ENCODE measurements at regions not wholly inside any gene's neighbourhood (a gene's known extent, or its start where the extent isn't known, plus 50 kb on each side); places are given as distances from the start of the nearest gene placed in this dataset.

- H3K79me1 ChIP-seq (ENCODE audit: low read depth in 1 of 2, low read length in 2 of 2) = no peaks in the 10 kb centered on the region
- no peak overlapping the region; the same call in 1 of the 2 replicates for H2AK5ac ChIP-seq (ENCODE audit: low read depth, low read length)
- BruUV-seq (replicated peaks) = no TSS peak
- H2AK9ac ChIP-seq (replicated peaks; ENCODE audit: low read depth, low read length, poor library complexity) = no peak overlapping the region
- H4K20me1 ChIP-seq (ENCODE audit: insufficient read depth, low read length) = no peaks in the 10 kb centered on the region
- H3K14ac ChIP-seq (replicated peaks; ENCODE audit: low read depth, low read length) = no peak overlapping the region
- H4K8ac ChIP-seq (ENCODE audit: low read depth in 2 of 2, low read length in 2 of 2) = no peak overlapping the region
- no peaks in the 10 kb centered on the region; the same call in 1 of the 2 replicates for H3K9me1 ChIP-seq (ENCODE audit: insufficient read depth, low read length)
- H2BK15ac ChIP-seq (ENCODE audit: low read depth, low read length) = no peak overlapping the region
- no peak overlapping the region for H3K9ac ChIP-seq (ENCODE audit: low read depth, low read length)
- no peak overlapping the region for H3K27ac ChIP-seq (ENCODE audit: insufficient read depth, low read length)
- intact Hi-C loops (cut with micrococcal nuclease) (no loop called here), in situ Hi-C loops (cut with MboI; ENCODE audit: low sequenced_read_pairs) (no loop called here), dilution Hi-C loops (cut with HindIII; ENCODE audit: low sequenced_read_pairs, unreplicated experiment) (no loop called here)
- H3K23ac ChIP-seq (ENCODE audit: low read depth, low read length) = no peak overlapping the region
- no peak overlapping the region for H3K18ac ChIP-seq (ENCODE audit: low read depth, low read length)
- no peaks in the 10 kb centered on the region for H3K36me3 ChIP-seq (ENCODE audit: control insufficient read depth, insufficient read depth, low read length)
- TF ChIP-seq BHLHE40 (IDR thresholded peaks at IDR 0.05; ENCODE audit: low read depth, low read length) (no peak), RCOR1 (IDR thresholded peaks at IDR 0.05; ENCODE audit: insufficient replicate concordance, low read length) (no peak), NFE2L2 (IDR thresholded peaks at IDR 0.05; ENCODE audit: low read depth, low read length) (no peak), MXI1 (IDR thresholded peaks at IDR 0.05; ENCODE audit: borderline replicate concordance, low read depth, low read length) (no peak), MAZ (IDR thresholded peaks at IDR 0.05; ENCODE audit: borderline replicate concordance, low read depth, low read length) (no peak), CEBPB (IDR thresholded peaks at IDR 0.05; ENCODE audit: low read depth, low read length) (no peak), POLR2A (IDR thresholded peaks at IDR 0.05; ENCODE audit: low read depth, low read length) (no peak), USF2 (IDR thresholded peaks at IDR 0.05; ENCODE audit: low read depth, low read length) (no peak), CTCF (conservative IDR thresholded peaks at IDR 0.05; ENCODE audit: low read depth, low read length) (no peak), FOS (IDR thresholded peaks at IDR 0.05; ENCODE audit: low read depth, low read length) (no peak), CHD1 (IDR thresholded peaks at IDR 0.05; ENCODE audit: low read depth, low read length) (no peak), RAD21 (IDR thresholded peaks at IDR 0.05; ENCODE audit: low read length) (no peak)
- WGBS, 2 experiments (ENCODE audit: extremely low coverage in 2 of 2, insufficient read length in 1 of 2) = no CpG with 5 or more reads among the region's 2 CpGs
- no peak overlapping the region for H2BK5ac ChIP-seq (ENCODE audit: low read depth, low read length, poor library complexity, severe bottlenecking)
- 0 out of 2 replicates have a peak, but pooled peaks cover 2% of the 10 kb centered on the region for H3K9me3 ChIP-seq (ENCODE audit: control insufficient read depth, insufficient read depth, low read length)
- no peaks in the 10 kb centered on the region for H3K27me3 ChIP-seq (ENCODE audit: control insufficient read depth, insufficient read depth, low read length)
- ATAC-seq (ENCODE audit: low read depth) = no peak
- H2BK20ac ChIP-seq (ENCODE audit: low read depth, low read length) = no peak overlapping the region
- H4K5ac ChIP-seq (ENCODE audit: low read depth, low read length) = no peak overlapping the region
- no peak overlapping the region for H3K4me3 ChIP-seq (ENCODE audit: insufficient read depth, low read depth, low read length)
- ChIA-PET POLR2A (ENCODE audit: unreplicated experiment) (no interaction called here), CTCF (no interaction called here)
- H2BK120ac ChIP-seq (ENCODE audit: low read depth, low read length) = peak overlapping the region; percentile 10; the same call in 1 of the 2 replicates
- H3K4me2 ChIP-seq (ENCODE audit: low read depth, low read length) = no peak overlapping the region
- H4K91ac ChIP-seq (ENCODE audit: insufficient read depth, low read depth, low read length) = no peak overlapping the region; the same call in 1 of the 2 replicates
- no peak for DNase-seq
- H3K4me1 ChIP-seq (ENCODE audit: control insufficient read depth, insufficient read depth, low read length) = no peaks in the 10 kb centered on the region
- no peak overlapping the region for H3K4ac ChIP-seq (ENCODE audit: low read depth, low read length)
- no peak overlapping the region for H2AFZ ChIP-seq (replicated peaks; ENCODE audit: low read length, poor library complexity)
- H3K56ac ChIP-seq (ENCODE audit: extremely low read depth, insufficient read depth, low read length) = no peak overlapping the region
Observed at GRCh38 chr10:36533316-36533715, 592.1 kb upstream of the ANKRD30A start.

All from IMR-90 (cell line).